NAMALWA (cell line): ENCODE measurements at regions not wholly inside any gene's neighbourhood (a gene's known extent, or its start where the extent isn't known, plus 50 kb on each side); places are given as distances from the start of the nearest gene placed in this dataset.

Source experiments
- DNase-seq: peaks from one replicate; pipeline ENCODE4 v3.0.0-alpha.2; 2015; ENCODE audit warnings: low spot score

DNA sequence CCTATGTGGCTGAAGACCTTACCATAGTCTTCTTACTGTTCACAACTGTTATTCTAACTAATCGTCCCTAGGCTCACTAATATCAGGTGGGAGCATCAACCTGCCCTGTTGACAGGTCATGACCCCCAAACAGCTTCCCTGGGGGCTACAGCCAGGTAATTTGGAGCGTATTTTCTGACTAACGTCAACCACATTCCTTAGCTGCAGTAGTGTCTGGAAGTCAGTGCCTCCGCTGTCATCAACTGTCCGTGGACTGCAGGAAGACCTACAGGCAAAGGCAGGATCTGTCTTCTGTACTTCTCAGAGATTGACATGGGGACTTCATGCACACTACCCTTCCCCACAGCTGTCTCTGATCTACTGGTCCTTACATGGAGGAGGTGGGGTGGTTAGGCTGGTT lies 456.9 kb downstream of the BCL11A start:
- DNase-seq, result no peak

DNA sequence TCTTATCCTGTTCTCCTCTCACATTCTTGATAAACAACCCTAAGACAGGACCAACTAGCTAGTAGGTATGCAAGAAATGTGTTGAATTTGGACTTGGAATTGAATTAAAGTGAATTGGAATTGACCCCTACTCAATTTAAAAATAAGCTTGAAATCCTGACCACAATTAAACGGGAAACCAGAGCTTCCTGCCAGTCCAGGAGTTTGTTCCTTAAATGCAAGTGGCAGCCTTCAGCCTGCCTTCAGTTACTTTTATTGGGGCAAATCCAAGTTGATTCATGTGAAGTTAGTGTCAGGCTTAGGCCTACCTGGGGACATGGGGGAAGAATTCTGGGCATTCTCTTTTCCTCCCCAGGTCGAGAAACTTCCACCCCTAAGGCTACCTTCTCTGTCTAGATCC lies 457.6 kb downstream of the BCL11A start:
- no peak for DNase-seq

DNA sequence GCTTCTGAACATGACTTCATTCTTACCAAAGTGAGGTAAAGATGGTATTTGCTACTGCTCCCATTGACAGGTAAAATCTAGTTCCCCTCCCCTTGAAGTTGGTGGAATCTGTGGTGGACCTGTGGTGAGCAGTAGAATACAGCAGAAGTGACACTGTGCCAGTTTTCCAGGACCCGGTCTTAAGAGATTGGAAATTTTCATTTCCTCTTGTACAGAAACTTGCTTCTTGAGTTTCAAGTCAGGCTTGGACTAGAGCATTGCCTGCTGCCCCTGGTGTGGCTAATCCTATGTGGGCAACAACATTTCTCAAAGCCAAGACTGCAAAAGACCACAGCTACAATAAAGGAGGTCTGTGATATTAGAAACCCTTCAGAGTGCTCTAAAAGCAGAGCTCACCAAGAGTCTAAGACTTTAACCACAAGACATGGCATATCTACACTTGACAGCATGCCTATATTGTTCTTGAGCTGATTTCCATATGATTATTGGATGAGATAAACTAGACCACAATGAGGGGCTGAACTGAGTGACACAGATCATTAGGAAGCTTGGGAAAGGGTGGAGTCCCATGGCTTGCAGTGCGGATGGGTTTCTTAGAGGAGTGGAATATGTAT lies 458.1 kb downstream of the BCL11A start:
- no peak for DNase-seq

DNA sequence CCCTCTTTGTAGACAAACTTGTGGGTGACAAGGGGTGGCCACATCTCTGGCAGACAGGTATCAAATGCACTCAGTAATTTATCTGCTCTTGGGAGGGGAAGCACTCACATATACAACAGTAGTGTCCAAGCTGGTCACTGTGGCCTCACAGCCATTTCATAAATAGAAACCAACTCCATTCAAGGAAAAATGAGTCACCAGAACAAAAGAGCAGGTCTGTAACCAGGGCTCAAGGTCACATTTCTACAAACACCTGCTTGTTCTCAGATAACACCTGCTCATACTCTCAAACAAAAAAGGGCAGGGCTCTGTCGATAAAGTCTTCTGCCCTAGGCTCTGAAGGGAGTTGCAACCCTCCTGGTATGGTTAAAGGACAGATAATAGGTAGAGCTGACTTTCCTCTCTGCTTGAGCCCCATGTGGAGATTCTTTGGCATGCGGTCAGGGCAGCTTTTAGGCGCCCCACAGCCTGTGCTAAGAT lies 459.0 kb downstream of the BCL11A start:
- DNase-seq, result no peak

DNA sequence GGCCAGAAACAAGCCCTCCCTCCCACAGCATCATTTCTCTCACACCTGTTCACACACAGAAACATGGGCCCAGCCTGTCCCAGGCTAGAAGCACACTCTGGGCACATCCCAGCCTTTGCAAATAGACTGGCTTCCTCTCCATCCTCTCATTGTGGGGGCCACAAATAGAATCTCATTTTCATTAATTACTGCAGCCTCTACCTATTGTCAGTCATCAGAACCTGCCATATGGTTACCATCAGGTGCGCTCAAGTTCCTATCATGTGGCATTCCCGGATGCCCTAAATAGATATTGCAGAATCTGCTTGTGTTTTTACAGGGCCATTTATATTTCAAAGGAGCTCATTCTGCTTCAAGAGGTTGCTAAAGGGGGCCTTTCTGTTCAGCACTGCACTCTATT lies 460.7 kb downstream of the BCL11A start:
- DNase-seq, result no peak

- no peak for DNase-seq
Observed at GRCh38 chr2:60091894-60092293, 461.6 kb downstream of the BCL11A start.

DNA sequence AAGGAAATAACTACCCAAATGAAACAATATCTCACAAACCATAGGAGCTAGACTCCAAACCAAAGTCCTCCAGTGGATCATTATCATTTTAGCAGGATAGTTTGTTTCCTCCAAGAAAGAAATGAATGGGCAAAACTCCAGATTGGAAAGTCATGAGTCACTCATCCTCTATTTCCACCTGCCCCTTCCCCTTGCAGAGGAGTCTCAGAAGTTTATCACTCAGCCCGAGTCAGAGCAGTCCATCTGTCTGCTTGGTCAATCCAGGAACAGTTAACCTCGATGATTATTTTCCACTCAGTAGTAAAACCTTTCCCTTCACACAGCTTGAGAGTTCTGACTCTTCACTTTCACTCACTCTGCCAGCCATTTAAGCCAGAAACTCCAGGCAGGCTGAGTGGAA lies 462.2 kb downstream of the BCL11A start:
- no peak for DNase-seq

DNA sequence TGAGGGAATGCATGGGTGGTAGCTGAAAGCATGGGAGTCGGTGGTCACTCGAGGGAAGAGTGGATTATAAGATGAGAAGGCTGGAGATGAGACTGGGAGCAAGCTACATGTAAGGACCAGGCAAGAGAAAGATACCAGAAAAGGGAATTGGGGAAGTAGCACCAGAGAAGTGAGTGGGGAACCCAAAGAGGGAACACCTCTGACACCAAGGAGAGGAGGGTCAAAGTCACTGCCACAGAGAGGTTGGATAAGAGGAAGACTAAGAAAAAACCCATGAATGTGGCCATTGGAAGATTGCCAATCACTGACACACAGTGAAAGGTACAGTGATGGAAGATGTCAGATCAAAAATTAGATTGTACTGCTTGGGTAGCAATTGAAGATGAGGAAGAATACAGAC lies 473.9 kb downstream of the BCL11A start:
- DNase-seq, result no peak

- DNase-seq, result no peak
Observed at GRCh38 chr2:60075048-60075447, 478.4 kb downstream of the BCL11A start.

GRCh38 chr2:60073201-60073600 lies 480.3 kb downstream of the BCL11A start:
- DNase-seq, result no peak

- no peak for DNase-seq
Observed at GRCh38 chr2:60072609-60073008, 480.8 kb downstream of the BCL11A start.

- DNase-seq, result no peak
Observed at GRCh38 chr2:60071490-60071831, 482.0 kb downstream of the BCL11A start.

DNA sequence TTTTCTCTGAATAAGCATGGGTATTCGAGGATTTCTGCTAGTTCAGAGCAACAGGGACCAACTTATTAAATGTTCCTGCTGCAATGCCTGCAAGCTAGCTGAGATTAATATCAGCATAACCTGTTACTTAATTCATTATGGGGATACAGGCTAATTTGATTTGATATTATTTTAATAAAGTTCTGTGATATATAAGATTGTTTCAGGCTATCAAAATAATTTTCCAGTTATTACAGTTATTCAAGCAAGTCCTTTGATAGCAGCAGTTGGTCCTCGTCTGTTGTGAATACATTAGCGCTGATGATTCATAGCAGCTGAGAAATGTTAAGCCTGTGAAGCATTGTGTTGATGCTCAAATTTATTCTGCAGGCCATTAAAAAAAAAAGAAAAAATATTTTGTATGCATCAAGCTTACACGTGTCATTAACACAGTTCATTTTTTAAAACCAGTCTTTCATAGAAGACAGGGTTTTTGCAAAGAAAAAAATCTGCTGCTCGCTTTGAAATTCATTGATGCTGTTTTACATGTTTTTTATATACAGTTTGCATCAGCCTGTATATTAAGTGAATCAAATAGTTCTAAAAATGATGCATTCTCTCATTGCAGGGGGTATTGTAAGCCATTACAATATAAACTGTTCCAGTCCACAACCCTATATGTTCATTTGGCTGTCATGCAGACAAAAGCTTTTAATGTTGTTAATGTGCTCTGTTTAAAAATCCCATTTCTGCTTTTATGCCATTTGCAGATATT lies 482.5 kb downstream of the BCL11A start:
- DNase-seq, result no peak

DNA sequence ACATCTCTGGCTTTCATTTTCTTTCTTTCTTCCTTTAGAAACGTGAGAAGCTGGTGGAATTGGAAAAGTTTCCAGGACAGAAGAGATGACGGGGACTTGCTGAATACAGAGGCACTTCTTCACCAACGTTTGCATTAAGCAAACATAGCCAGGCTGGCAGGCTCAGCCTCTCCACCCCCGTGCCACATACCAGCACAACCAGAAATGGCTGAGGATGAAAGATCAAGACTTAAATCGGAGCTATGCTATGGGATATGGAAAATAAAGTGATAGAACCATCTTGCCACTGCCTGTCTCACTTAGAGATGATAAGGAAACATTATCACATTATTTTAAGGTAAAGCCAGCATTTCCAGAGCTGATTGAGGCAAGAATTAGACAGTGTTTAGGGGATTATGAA lies 483.3 kb downstream of the BCL11A start:
- DNase-seq, result no peak

DNA sequence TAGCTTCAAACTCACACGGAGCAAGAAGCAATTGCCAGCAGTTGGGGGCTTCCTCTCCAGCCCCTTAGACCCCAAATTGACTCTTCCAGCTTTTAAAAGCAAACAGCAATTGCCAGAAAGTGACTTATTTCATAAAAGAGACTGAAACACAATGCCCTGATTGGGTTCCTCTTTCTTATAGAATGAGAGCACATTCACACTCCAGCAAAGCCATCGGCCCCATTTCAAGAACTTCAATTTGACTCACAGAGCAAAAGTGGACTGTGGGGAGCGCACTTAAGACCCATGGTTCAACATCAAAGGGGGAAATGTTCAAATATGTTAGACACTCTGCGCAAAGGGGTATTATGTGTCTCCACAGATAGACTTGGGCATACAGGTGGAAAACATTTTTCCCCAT lies 484.7 kb downstream of the BCL11A start:
- DNase-seq, result no peak

GRCh38 chr2:60067006-60067405 lies 486.4 kb downstream of the BCL11A start:
- DNase-seq, result no peak

- no peak for DNase-seq
Observed at GRCh38 chr2:60066096-60066839, 487.2 kb downstream of the BCL11A start.

DNA sequence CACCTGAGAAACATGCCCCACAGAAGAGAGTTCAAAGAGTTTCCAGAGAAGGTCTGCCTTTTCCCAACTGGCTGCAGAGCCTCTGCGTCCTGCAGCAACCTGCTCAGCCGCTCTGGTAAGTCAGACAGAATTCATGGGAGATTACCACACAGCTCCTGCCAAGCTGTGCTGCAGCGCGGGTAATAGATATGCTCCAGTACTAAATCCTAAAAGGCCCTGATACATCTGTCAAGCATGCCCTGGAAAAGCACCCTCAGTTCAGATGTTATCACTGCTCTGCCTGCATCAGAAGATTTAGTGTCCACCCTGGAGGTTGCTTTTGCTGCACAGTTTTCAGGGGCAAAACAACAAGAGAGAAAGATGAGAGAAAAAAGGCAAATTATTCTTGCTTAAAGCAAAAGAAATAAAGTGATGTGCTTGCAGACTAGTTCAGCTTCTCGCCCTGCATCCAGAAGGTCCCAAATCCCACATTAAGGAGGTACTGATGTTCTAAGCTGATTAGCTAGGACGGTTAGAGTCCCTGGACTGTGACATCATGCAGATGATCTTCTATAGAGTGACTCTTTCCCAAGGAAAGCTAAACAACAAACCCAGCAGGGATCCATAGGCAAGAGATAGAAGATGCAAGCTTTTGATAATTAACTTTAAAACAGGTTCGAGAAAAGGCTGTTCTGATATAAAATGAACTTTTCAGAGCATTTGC lies 488.6 kb downstream of the BCL11A start:
- no peak for DNase-seq

DNA sequence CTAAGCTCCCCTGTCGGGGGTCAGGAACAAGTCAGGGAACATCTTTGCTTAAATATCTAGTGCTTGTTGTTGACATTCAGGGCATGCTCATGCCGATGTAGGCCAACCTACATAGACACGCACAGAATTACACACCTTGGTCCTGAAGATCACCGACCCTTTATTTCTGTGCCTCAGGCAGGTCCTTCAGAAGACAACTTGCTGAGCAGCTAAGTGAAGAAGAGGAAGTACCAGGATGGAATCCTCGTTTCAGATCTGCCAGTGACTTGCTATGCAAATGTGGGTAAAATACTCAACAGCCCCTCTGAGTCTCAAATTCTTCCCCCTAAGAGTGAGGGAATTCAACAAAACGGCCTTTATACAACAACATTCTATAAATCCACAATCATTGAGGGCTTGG lies 494.7 kb downstream of the BCL11A start:
- peak; percentile 33 for DNase-seq

DNA sequence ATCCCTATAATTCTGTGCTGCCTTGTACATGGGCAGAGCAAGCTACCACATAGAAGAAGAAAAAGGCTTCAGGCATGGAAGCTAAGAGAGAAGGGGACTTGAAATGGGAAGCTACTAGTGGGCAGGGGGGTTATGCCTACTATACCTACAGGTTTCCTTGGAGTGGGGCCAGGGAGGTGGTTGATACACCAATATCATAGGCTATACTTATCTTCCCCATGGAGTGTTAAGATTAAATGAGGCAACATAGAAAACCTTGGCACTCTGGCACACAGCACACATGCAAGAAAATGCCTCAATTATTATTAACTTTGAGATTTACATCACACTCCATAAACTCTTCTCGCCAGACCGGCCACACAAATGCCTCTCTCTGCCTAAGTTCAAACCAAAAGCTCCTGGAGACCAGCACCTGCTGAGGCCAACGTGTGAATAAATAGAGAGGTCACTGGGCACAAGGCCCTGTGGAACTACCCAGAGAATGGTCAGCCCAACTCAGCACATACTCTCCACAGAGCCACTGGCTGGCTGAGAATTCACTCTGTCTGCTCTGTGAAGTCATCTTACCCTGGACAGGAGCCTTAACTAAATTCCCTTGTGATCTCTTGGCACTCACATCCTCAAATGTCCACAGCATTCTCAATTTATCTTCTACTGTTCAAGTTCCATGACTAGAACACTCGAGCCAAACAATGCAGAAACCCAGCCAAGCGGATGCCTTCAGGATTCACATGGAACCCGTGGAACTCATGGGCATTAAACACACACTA lies 498.7 kb downstream of the BCL11A start:
- DNase-seq, result no peak

DNA sequence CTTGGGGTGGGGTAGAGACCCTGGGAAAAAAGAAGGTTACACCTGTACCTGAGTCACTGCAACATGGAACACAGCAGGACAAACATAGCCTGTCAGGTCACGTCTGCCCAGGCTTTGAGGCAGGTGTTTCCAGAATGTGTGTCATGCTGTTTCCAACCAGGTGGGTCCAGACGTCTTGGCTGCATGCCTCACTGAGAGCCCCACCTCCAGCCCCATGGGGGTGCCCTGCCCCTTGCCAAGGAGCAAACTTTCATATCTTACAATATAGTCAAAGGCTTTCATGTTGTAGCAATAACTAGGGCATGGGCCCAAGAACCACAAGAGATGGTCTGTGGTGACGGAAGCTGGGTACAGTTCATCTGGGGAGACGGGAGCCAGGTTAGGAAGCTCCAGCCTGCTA lies 499.7 kb downstream of the BCL11A start:
- DNase-seq, result no peak

- DNase-seq, result no peak
Observed at GRCh38 chr2:60052601-60053000, 500.9 kb downstream of the BCL11A start.
